ENCODE measurements at regions not wholly inside any gene's neighbourhood (a gene's known extent, or its start where the extent isn't known, plus 50 kb on each side); places are given as distances from the start of the nearest gene placed in this dataset.

DNA sequence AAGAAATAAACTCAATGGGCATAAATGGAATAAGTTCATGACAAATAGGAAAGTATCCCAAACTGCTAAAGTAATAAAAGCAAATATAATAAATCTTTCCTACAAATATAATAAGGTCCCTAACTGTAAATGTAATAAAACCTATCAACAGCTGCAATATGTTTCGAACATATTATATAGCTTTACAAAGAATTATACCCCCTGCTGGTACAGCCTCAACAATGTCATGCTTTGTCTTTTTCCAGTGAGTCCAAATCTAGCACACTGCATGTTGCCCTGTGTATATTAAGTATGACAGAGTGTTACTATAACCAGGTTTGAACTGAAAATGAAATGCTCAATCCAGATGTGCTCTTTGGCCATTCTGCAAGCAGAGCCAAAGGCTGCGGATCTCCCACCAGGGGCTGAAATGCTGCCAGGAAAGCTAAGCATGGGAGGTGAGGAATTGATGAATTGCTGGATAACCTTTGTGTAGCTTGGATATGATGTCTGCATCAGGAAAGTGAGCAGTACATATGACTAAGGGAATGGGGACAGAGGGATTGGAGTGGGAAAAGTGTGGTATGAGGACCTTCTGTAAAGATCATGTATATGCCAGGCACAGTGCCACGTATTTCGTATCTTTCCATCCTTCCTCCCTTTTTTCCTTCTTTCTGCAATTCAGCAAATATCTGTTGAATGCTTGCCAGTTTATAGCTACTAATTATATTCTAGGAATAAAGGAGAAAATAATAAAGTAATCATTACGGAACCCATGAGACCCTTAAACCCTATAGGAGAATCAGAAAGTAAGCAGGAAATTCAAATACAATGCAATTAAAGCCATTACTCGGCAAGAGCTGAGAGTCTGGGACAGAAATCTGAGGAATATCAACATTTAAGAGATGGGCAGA lies 954.6 kb upstream of the LCORL start:
- no peak for TF ChIP-seq ZNF138 (CRISPR knock-in tag; IDR thresholded peaks at IDR 0.05; ENCODE audit: low read depth)
- no peak for TF ChIP-seq EZH2 (conservative IDR thresholded peaks at IDR 0.05; ENCODE audit: low read depth, low read length)
- no peak for TF ChIP-seq SKI (IDR thresholded peaks at IDR 0.05; ENCODE audit: partially characterized antibody)
- no peak for TF ChIP-seq ARNT (IDR thresholded peaks at IDR 0.05)
- no peak for TF ChIP-seq ZNF513 (CRISPR knock-in tag; conservative IDR thresholded peaks at IDR 0.05)
- no peak for TF ChIP-seq ZNF589 (CRISPR knock-in tag; conservative IDR thresholded peaks at IDR 0.05)
- no peak for TF ChIP-seq EP300 (IDR thresholded peaks at IDR 0.05; ENCODE audit: low read depth in 2 of 2, low read length in 2 of 2)
- no peak for TF ChIP-seq EP300 (CRISPR knock-in tag; IDR thresholded peaks at IDR 0.05; ENCODE audit: borderline replicate concordance)

Measured in HepG2 (cell line).